Psoas muscle (tissue), 7 donors: ENCODE measurements at regions not wholly inside any gene's neighbourhood (a gene's known extent, or its start where the extent isn't known, plus 50 kb on each side); places are given as distances from the start of the nearest gene placed in this dataset.

Experiments
- ATAC-seq, 4 donors: fragments of 200-7000 bp; cut with Tn5 transposase; one replicate each; pipeline ENCODE4 v1.9.1; 2020; ENCODE audit warnings: moderate library complexity in 3 of 4, mild to moderate bottlenecking in 2 of 4
- DNase-seq, 2 donors: peaks; one replicate each; pipeline ENCODE4 v3.0.0-alpha.2; 2020
- H3K27ac ChIP-seq: fragments of 200-600 bp; one replicate; pipeline ENCODE4 v1.8.0; 2022
- H3K27me3 ChIP-seq, 3 donors: fragments of 200-600 bp in 1 of 3; one replicate each; pipeline versions ENCODE4 v1.6.1 to v1.8.0; 2013 to 2022; ENCODE audit warnings: low read length in 2 of 3, mild to moderate bottlenecking in 2 of 3, moderate library complexity in 1 of 3; ENCODE audit not compliant: insufficient read depth in 3 of 3
- H3K36me3 ChIP-seq, 2 donors: fragments of 200-600 bp in 1 of 2; one replicate each; pipeline versions ENCODE4 v1.6.1 to v1.8.0; 2013 to 2022; ENCODE audit warnings: low read depth in 1 of 2, mild to moderate bottlenecking in 1 of 2, moderate library complexity in 1 of 2; ENCODE audit not compliant: insufficient read depth in 1 of 2
- H3K4me1 ChIP-seq: fragments of 200-600 bp; one replicate; pipeline ENCODE4 v1.8.0; 2022
- H3K4me3 ChIP-seq: fragments of 200-600 bp; one replicate; pipeline ENCODE4 v1.8.0; 2022; ENCODE audit warnings: mild to moderate bottlenecking
- H3K9me3 ChIP-seq: fragments of 200-600 bp; one replicate; pipeline ENCODE4 v1.8.0; 2022
- CTCF ChIP-seq: fragments of 200-600 bp; IDR thresholded peaks from one replicate; pipeline ENCODE4 v1.8.0; 2022; ENCODE audit warnings: antibody characterized with exemption
- WGBS, 3 donors: extraction: QIAGEN DNeasy Blood & Tissue Kit; methylation state at CpG; one replicate each; pipeline versions ENCODE4 v1.1.6 to v1.1.7; 2013; 5-methylcytosine and 5-hydroxymethylcytosine counted together
- intact Hi-C, 2 donors: fragments of 100-400 bp; cut with DNase I; formaldehyde crosslinking; loops; one replicate each; pipeline versions ENCODE4 v1.11.0 to v1.14.2; 2022
- donor health status: healthy with polysubstance abuse.
- donor health status: DM: no; HTN: no; CAD: no; lungs with moderate emphysema.
- donor health status: Bipolar disorder and iron deficiency.
- donor health status: healthy.
- donor health status: DM: yes; HTN: yes; CAD: no.
- donor health status: DM: no; HTN: no; CAD: no.
- donor health status: DM: yes; HTN: yes; CAD: no.

GRCh38 chr5:4883360-4883759 is 256.8 kb upstream of the ADAMTS16 start:
- Histone ChIP-seq H3K4me3 (no peak overlapping the region), H3K36me3 (no peaks in the 10 kb centered on the region), H3K9me3 (no peaks in the 10 kb centered on the region), H3K27ac (no peak overlapping the region), H3K4me1 (no peaks in the 10 kb centered on the region), H3K27me3 (no peaks in the 10 kb centered on the region)
- no peak for DNase-seq
- no peak for TF ChIP-seq CTCF
- 45 to 60% (median 48%) methylated on average over 6 of the region's 6 CpGs for WGBS, 3 donors
- intact Hi-C loops = loop anchor here in 1 of 2 donors (5.0 kb wide), 2 partner anchors 59 to 1689 kb away; no protein-coding TSS in a partner anchor
- ATAC-seq = no peak

- no peak overlapping the region for H3K4me3 ChIP-seq
- H3K9me3 ChIP-seq = no peaks in the 10 kb centered on the region
- H3K27me3 ChIP-seq = peaks cover 0 to 2% (median 0%) of the 10 kb centered on the region in 3 donors
- H3K36me3 ChIP-seq = no peaks in the 10 kb centered on the region
- no peak for TF ChIP-seq CTCF
- ATAC-seq = no peak
- H3K27ac ChIP-seq = no peak overlapping the region
- intact Hi-C loops = no loop called here
- 77 to 84% (median 78%) methylated on average over 9 of the region's 9 CpGs for WGBS, 3 donors
- no peak for DNase-seq
- H3K4me1 ChIP-seq = no peaks in the 10 kb centered on the region
Measured at GRCh38 chr5:4893063-4893744, 246.9 kb upstream of the ADAMTS16 start.

GRCh38 chr5:4896328-4896727 is 243.8 kb upstream of the ADAMTS16 start:
- Histone ChIP-seq H3K4me3 (no peak overlapping the region), H3K27ac (no peak overlapping the region), H3K27me3 (peaks cover 0 to 4% (median 3%) of the 10 kb centered on the region in 3 donors), H3K4me1 (no peaks in the 10 kb centered on the region), H3K36me3 (no peaks in the 10 kb centered on the region), H3K9me3 (no peaks in the 10 kb centered on the region)
- DNase-seq (no peak), ATAC-seq (no peak)
- no peak for TF ChIP-seq CTCF
- WGBS, 3 donors = 56 to 66% (median 59%) methylated on average over 5 of the region's 5 CpGs
- intact Hi-C loops = no loop called here

GRCh38 chr5:4901305-4901811 is 238.8 kb upstream of the ADAMTS16 start:
- 61 to 66% (median 63%) methylated on average over 15 of the region's 15 CpGs for WGBS, 3 donors
- DNase-seq = no peak

More at GRCh38 chr5:4901305-4901811, 238.8 kb upstream of the ADAMTS16 start:
- H3K36me3 ChIP-seq = no peaks in the 10 kb centered on the region
- intact Hi-C loops = no loop called here
- no peaks in the 10 kb centered on the region for H3K9me3 ChIP-seq
- TF ChIP-seq CTCF = no peak
- no peak for ATAC-seq
- H3K4me3 ChIP-seq = no peak overlapping the region
- H3K27me3 ChIP-seq = peaks cover 0 to 11% (median 6%) of the 10 kb centered on the region in 3 donors
- no peaks in the 10 kb centered on the region for H3K4me1 ChIP-seq
- no peak overlapping the region for H3K27ac ChIP-seq
